ENCODE measurements at regions not wholly inside any gene's neighbourhood (a gene's known extent, or its start where the extent isn't known, plus 50 kb on each side); places are given as distances from the start of the nearest gene placed in this dataset.

DNA sequence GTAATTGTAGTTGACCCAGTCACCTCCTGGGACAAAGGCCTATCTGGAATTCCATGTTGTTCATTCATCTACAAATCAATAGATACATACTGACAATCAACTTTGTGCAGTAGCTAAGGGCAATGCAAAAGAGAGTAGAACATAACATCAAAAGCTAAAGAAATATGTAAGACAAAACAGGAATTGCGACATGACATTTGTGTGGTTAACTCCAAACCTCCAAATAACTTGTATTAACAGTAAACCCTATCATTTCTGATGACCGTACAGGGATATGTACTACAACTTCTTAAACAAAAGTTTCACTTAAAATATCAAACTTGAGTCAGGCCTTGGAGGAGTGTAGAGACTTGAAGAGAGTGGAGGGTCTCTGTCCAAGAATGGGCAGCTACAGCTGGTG, 317.6 kb downstream of the SPATA17 start:
- no TSS peak for BruUV-seq (replicated peaks)
- H3K27me3 ChIP-seq (replicated peaks; ENCODE audit: insufficient read depth, low read depth, low read length, poor library complexity): peaks cover 11% of the 10 kb centered on the region
- no peak for DNase-seq (ENCODE audit: low spot score)
- TF ChIP-seq, protein P1, sequence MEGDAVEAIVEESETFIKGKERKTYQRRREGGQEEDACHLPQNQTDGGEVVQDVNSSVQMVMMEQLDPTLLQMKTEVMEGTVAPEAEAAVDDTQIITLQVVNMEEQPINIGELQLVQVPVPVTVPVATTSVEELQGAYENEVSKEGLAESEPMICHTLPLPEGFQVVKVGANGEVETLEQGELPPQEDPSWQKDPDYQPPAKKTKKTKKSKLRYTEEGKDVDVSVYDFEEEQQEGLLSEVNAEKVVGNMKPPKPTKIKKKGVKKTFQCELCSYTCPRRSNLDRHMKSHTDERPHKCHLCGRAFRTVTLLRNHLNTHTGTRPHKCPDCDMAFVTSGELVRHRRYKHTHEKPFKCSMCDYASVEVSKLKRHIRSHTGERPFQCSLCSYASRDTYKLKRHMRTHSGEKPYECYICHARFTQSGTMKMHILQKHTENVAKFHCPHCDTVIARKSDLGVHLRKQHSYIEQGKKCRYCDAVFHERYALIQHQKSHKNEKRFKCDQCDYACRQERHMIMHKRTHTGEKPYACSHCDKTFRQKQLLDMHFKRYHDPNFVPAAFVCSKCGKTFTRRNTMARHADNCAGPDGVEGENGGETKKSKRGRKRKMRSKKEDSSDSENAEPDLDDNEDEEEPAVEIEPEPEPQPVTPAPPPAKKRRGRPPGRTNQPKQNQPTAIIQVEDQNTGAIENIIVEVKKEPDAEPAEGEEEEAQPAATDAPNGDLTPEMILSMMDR (conservative IDR thresholded peaks at IDR 0.05; ENCODE audit: low read depth, low read length): no peak
- TF ChIP-seq EZH2 (IDR thresholded peaks at IDR 0.05; ENCODE audit: borderline replicate concordance, low read depth, low read length, poor library complexity, severe bottlenecking): no peak
- no peaks in the 10 kb centered on the region for H3K9me3 ChIP-seq (ENCODE audit: low read depth, low read length, poor library complexity, severe bottlenecking)
- ChIA-PET POLR2A (ENCODE audit: low non-redundant PET) (no interaction called here), CTCF (no interaction called here)
- H3K27ac ChIP-seq (ENCODE audit: low read depth, low read length, poor library complexity, severe bottlenecking): no peak overlapping the region
- H3K4me3 ChIP-seq (ENCODE audit: low read depth, low read length, poor library complexity, severe bottlenecking): no peak overlapping the region
- H3K36me3 ChIP-seq (ENCODE audit: insufficient read depth, low read length, poor library complexity, severe bottlenecking): no peaks in the 10 kb centered on the region
- intact Hi-C loops (cut with micrococcal nuclease; ENCODE audit: unreplicated experiment): no loop called here
- no peaks in the 10 kb centered on the region for H3K4me1 ChIP-seq (ENCODE audit: insufficient read depth, low read length, poor library complexity, severe bottlenecking)

DNA sequence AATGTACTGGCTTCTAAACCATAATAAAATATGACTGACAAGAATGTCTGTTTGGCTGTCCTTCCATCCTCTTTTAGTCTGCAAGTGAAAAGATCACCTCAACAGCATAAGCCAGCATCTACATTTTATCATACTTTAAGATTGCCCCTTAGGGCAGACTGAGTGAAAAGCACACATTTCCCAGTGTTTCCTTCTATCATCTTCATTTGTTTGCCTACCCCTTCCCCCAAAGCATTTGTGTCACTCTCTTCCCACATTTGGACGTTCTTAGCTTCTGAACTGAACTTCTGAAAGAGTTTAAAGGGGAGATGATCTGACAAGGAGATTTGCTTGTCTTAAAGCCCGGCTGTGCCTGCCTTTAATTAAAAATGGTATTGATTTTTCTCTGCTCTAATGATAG, 322.2 kb downstream of the SPATA17 start:
- TF ChIP-seq, protein P1 (conservative IDR thresholded peaks at IDR 0.05; ENCODE audit: low read depth, low read length): no peak
- H3K27me3 ChIP-seq (replicated peaks; ENCODE audit: insufficient read depth, low read depth, low read length, poor library complexity): no peaks in the 10 kb centered on the region
- intact Hi-C loops (cut with micrococcal nuclease; ENCODE audit: unreplicated experiment): no loop called here
- CTCF ChIA-PET: no interaction called here
- H3K4me1 ChIP-seq (ENCODE audit: insufficient read depth, low read length, poor library complexity, severe bottlenecking): no peaks in the 10 kb centered on the region
- H3K27ac ChIP-seq (ENCODE audit: low read depth, low read length, poor library complexity, severe bottlenecking): no peak overlapping the region
- no TSS peak for BruUV-seq (replicated peaks)
- no peak for DNase-seq (ENCODE audit: low spot score)
- H3K36me3 ChIP-seq (ENCODE audit: insufficient read depth, low read length, poor library complexity, severe bottlenecking): no peaks in the 10 kb centered on the region
- POLR2A ChIA-PET (ENCODE audit: low non-redundant PET): no interaction called here
- H3K9me3 ChIP-seq (ENCODE audit: low read depth, low read length, poor library complexity, severe bottlenecking): no peaks in the 10 kb centered on the region
- H3K4me3 ChIP-seq (ENCODE audit: low read depth, low read length, poor library complexity, severe bottlenecking): no peak overlapping the region

DNA sequence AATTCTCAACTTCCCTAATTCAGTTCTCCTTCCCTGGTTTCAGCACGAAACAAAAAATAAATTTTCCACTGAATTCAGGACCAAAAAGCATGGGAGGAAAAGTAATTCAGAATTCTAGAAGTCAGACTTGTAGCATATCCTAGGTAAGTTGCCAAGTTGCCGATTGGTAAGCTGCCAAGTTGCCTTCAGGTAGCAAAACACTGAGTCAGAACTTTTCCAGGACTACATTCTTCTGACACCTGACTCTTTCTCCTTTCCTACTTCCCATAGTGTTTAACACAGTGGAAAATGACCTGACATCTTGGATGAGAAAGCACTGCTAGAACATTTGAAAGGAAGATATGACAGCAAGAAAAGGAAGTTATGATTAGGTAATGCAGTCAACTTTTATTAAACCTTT, 322.8 kb downstream of the SPATA17 start:
- BruUV-seq (replicated peaks): no TSS peak
- H3K27me3 ChIP-seq (replicated peaks; ENCODE audit: insufficient read depth, low read depth, low read length, poor library complexity): no peaks in the 10 kb centered on the region
- ChIA-PET CTCF (no interaction called here), POLR2A (ENCODE audit: low non-redundant PET) (no interaction called here)
- H3K27ac ChIP-seq (ENCODE audit: low read depth, low read length, poor library complexity, severe bottlenecking): no peak overlapping the region
- no peaks in the 10 kb centered on the region for H3K36me3 ChIP-seq (ENCODE audit: insufficient read depth, low read length, poor library complexity, severe bottlenecking)
- H3K9me3 ChIP-seq (ENCODE audit: low read depth, low read length, poor library complexity, severe bottlenecking): no peaks in the 10 kb centered on the region
- H3K4me1 ChIP-seq (ENCODE audit: insufficient read depth, low read length, poor library complexity, severe bottlenecking): no peaks in the 10 kb centered on the region
- intact Hi-C loops (cut with micrococcal nuclease; ENCODE audit: unreplicated experiment): no loop called here
- H3K4me3 ChIP-seq (ENCODE audit: low read depth, low read length, poor library complexity, severe bottlenecking): no peak overlapping the region
- TF ChIP-seq EZH2 (IDR thresholded peaks at IDR 0.05; ENCODE audit: borderline replicate concordance, low read depth, low read length, poor library complexity, severe bottlenecking): no peak
- TF ChIP-seq, protein P1 (conservative IDR thresholded peaks at IDR 0.05; ENCODE audit: low read depth, low read length): no peak
- no peak for DNase-seq (ENCODE audit: low spot score)

All from A673 (cell line).